ENCODE measurements at regions not wholly inside any gene's neighbourhood (a gene's known extent, or its start where the extent isn't known, plus 50 kb on each side); places are given as distances from the start of the nearest gene placed in this dataset.

DNA sequence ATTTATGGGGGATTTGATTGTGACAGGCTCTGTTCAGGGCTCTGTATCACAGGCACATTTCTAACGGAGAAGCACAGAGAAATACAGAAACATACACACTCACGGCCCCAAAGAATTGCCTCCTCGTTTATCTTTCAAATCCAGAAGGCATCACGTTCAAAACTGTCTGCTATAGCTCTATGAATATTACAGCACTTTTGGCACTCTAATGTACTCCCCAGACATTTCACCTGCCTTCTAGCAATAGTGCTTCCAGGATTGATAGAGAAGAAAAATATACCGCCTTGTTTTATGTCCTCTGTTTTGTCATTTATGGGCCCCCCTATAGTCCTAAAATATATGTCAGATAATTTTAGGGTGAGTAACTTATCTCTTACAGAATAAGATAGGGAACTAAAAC, 947.5 kb downstream of the ANKRD7 start:
- TF ChIP-seq CTCF (IDR thresholded peaks at IDR 0.05; ENCODE audit: insufficient read depth, low read length, poor library complexity, severe bottlenecking) (no peak), EZH2phosphoT487 (conservative IDR thresholded peaks at IDR 0.05; ENCODE audit: low read length) (no peak)
